CD14-positive monocyte (primary cell): ENCODE measurements at regions not wholly inside any gene's neighbourhood (a gene's known extent, or its start where the extent isn't known, plus 50 kb on each side); places are given as distances from the start of the nearest gene placed in this dataset.

ENCODE experiments used
- DNase-seq, 3 donors: peaks; one replicate each; pipeline ENCODE4 v3.0.0-alpha.2; 2011 to 2022
- H2AFZ ChIP-seq: 2 replicates; pipeline ENCODE4 v1.6.0; 2012; ENCODE audit warnings: mild to moderate bottlenecking, low read depth, low read length, inconsistent platforms; ENCODE audit not compliant: insufficient read depth, poor library complexity, severe bottlenecking
- H3K27ac ChIP-seq, 2 donors: 1 replicate in 1 of 2; 2 replicates in 1 of 2; pipeline ENCODE4 v1.5.1; 2012 to 2013; ENCODE audit warnings: low read length in 2 of 2, control low read depth in 1 of 2, inconsistent platforms in 1 of 2, low read depth in 1 of 2, mild to moderate bottlenecking in 1 of 2
- H3K27me3 ChIP-seq, 2 donors: one replicate each; pipeline versions ENCODE4 v1.6.0 to v1.6.1; 2011 to 2013; ENCODE audit warnings: low read length in 2 of 2; ENCODE audit not compliant: control insufficient read depth in 2 of 2, insufficient read depth in 2 of 2
- H3K36me3 ChIP-seq, 2 donors: replicated peaks in 1 of 2; 1 replicate in 1 of 2; 2 replicates in 1 of 2; pipeline versions ENCODE4 v1.5.1 to v1.6.1; 2012 to 2013; ENCODE audit warnings: low read length in 2 of 2, control low read depth in 1 of 2, inconsistent platforms in 1 of 2, mild to moderate bottlenecking in 1 of 2; ENCODE audit not compliant: insufficient read depth in 2 of 2, control insufficient read depth in 1 of 2
- H3K4me1 ChIP-seq, 2 donors: 1 replicate in 1 of 2; 2 replicates in 1 of 2; pipeline versions ENCODE4 v1.5.1 to v1.6.1; 2012 to 2013; ENCODE audit warnings: low read length in 2 of 2, control low read depth in 1 of 2, inconsistent platforms in 1 of 2, mild to moderate bottlenecking in 1 of 2, moderate library complexity in 1 of 2; ENCODE audit not compliant: insufficient read depth in 2 of 2, control insufficient read depth in 1 of 2
- H3K4me2 ChIP-seq: replicated peaks from 2 replicates; pipeline ENCODE3; 2012; ENCODE audit warnings: low read length, moderate library complexity, mild to moderate bottlenecking; ENCODE audit not compliant: poor library complexity, severe bottlenecking; ENCODE audit errors: extremely low read depth
- H3K4me3 ChIP-seq, 3 experiments: fragments of 200-600 bp in 1 of 3; sonication (generic) in 1 of 3; replicated peaks in 1 of 3; 1 replicate in 2 of 3; 2 replicates in 1 of 3; pipeline ENCODE4 v1.5.1; 2011 to 2013; ENCODE audit warnings: low read length in 3 of 3, mild to moderate bottlenecking in 3 of 3, control low read depth in 2 of 3, low read depth in 2 of 3, inconsistent platforms in 1 of 3, moderate library complexity in 1 of 3
- H3K79me2 ChIP-seq: 2 replicates; pipeline ENCODE4 v1.6.0; 2012; ENCODE audit warnings: mild to moderate bottlenecking, control low read depth, inconsistent platforms, low read length, moderate library complexity; ENCODE audit not compliant: insufficient read depth
- H3K9ac ChIP-seq: 2 replicates; pipeline ENCODE4 v1.6.0; 2017; ENCODE audit warnings: low read length, mild to moderate bottlenecking; ENCODE audit not compliant: insufficient read depth, poor library complexity, severe bottlenecking
- H3K9me3 ChIP-seq, 2 donors: replicated peaks in 1 of 2; 1 replicate in 1 of 2; 2 replicates in 1 of 2; pipeline versions ENCODE4 v1.5.1 to v1.6.1; 2012 to 2013; ENCODE audit warnings: low read length in 2 of 2, control low read depth in 1 of 2; ENCODE audit not compliant: control insufficient read depth in 1 of 2, insufficient read depth in 1 of 2
- H4K20me1 ChIP-seq: 2 replicates; pipeline ENCODE4 v1.6.0; 2012; ENCODE audit warnings: mild to moderate bottlenecking, low read length, control low read depth, moderate library complexity; ENCODE audit not compliant: insufficient read depth
- H3K27ac Mint-ChIP-seq, 7 donors: one replicate each; pipeline ENCODE4 v1.8.0; 2020; ENCODE audit warnings: mild to moderate bottlenecking in 7 of 7, mixed read lengths in 7 of 7, moderate library complexity in 6 of 7, inconsistent platforms in 2 of 7
- H3K27me3 Mint-ChIP-seq, 3 donors: one replicate each; pipeline ENCODE4 v1.8.0; 2021 to 2022; ENCODE audit warnings: low read depth in 3 of 3, mild to moderate bottlenecking in 3 of 3, mixed read lengths in 3 of 3, moderate library complexity in 3 of 3, inconsistent platforms in 1 of 3
- H3K36me3 Mint-ChIP-seq, 2 donors: one replicate each; pipeline ENCODE4 v1.8.0; 2020; ENCODE audit warnings: mixed read lengths in 2 of 2, inconsistent platforms in 1 of 2, mild to moderate bottlenecking in 1 of 2
- H3K4me1 Mint-ChIP-seq: one replicate; pipeline ENCODE4 v1.8.0; 2020; ENCODE audit warnings: mild to moderate bottlenecking, mixed read lengths
- H3K4me3 Mint-ChIP-seq, 2 donors: one replicate each; pipeline ENCODE4 v1.8.0; 2020; ENCODE audit warnings: mild to moderate bottlenecking in 2 of 2, mixed read lengths in 2 of 2, moderate library complexity in 1 of 2
- H3K9me3 Mint-ChIP-seq, 7 donors: one replicate each; pipeline ENCODE4 v1.8.0; 2020 to 2022; ENCODE audit warnings: mixed read lengths in 7 of 7, mild to moderate bottlenecking in 6 of 7, moderate library complexity in 6 of 7, inconsistent platforms in 2 of 7
- CTCF ChIP-seq: fragments of 200-600 bp; IDR thresholded peaks from one replicate; pipeline ENCODE4 v1.8.0; 2022; ENCODE audit warnings: antibody characterized with exemption, mild to moderate bottlenecking
- WGBS: methylation state at CpG from one replicate; pipeline ENCODE4 v1.1.5; 2013; ENCODE audit warnings: missing lambda C conversion rate; ENCODE audit not compliant: insufficient coverage; 5-methylcytosine and 5-hydroxymethylcytosine counted together
- intact Hi-C, 2 donors: fragments of 100-400 bp; cut with micrococcal nuclease; formaldehyde crosslinking; loops; one replicate each; pipeline versions ENCODE4 v1.15.0 to v1.15.1; 2023

DNA sequence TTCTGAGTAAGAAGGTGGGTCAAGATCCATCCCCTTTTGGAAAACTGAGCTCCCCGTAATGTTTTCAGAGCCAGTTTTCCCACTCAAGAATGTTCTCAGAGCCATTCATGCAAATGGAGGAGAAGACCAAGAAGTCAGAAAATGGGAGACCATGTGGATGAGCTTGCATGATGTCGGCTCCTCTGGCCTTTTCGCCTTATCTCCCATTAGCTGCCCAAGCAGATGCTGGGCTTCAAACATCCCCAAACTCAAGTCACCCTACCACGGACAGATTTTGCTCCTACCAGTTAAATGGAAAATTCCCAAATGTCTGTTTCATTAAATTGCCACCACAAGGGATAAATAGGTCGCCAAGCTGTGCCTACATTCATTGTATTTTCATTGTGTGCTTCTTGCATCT lies 161.4 kb downstream of the ICE1 start:
- no peak for TF ChIP-seq CTCF
- Mint-ChIP-seq H3K9me3 (peaks cover 0 to 17% (median 4%) of the 10 kb centered on the region in 7 donors), H3K4me3 (no peak overlapping the region), H3K27me3 (peaks cover 0 to 2% (median 2%) of the 10 kb centered on the region in 3 donors), H3K4me1 (no peaks in the 10 kb centered on the region), H3K27ac (no peak overlapping the region), H3K36me3 (no peaks in the 10 kb centered on the region)
- WGBS: 96% methylated on average over 3 of the region's 5 CpGs
- Histone ChIP-seq H3K36me3 (no peaks in the 10 kb centered on the region), H3K4me2 (no peak overlapping the region), H3K4me3 (no peak overlapping the region), H3K27me3 (no peaks in the 10 kb centered on the region), H3K9ac (no peak overlapping the region), H3K27ac (no peak overlapping the region), H3K4me1 (no peaks in the 10 kb centered on the region), H4K20me1 (no peaks in the 10 kb centered on the region), H3K79me2 (no peaks in the 10 kb centered on the region), H3K9me3 (peaks cover 0 to 6% of the 10 kb centered on the region in 2 donors), H2AFZ (no peak overlapping the region)
- no peak for DNase-seq
- intact Hi-C loops: no loop called here

DNA sequence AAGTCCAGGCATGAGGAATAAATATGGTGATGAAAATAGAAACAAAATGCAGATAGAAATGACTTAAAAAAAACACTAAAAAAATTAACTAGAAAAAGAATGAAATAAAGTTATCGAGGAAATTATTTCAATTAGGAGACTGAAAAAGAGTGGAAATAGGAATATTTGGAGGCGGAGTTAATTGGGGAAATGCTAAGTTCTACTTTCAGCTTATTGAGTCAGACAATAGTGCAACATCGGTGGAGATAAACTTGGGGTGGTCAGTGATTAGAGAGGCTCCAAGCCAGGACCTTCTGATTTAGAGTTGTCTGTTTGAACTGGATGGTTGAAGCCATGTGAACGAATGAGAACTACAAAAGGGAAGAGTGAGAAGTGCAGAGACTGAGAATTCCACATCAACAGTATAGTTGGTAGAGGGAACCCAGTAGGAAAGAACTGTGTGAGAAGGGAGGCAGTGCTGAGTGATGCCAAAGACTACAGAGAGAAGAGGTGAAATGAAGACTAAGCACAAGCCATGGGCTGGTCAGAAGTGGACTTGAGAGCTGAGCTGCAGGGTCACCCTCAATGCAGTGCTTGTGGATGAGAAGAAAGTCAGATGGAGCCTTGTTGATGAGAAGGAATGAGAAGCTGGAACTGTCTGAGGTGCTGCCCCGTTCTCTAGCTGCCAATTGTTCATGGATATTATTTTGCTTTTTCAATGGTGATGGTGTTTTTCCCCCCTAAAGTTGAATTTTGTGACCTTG lies 160.7 kb downstream of the ICE1 start:
- 90% methylated on average over 2 of the region's 5 CpGs for WGBS
- no peak for TF ChIP-seq CTCF

More for the DNA sequence above, 160.7 kb downstream of the ICE1 start:
- Histone ChIP-seq H4K20me1 (no peaks in the 10 kb centered on the region), H3K36me3 (no peaks in the 10 kb centered on the region), H3K4me1 (no peaks in the 10 kb centered on the region), H3K9me3 (peaks cover 0 to 6% of the 10 kb centered on the region in 2 donors), H3K4me2 (no peak overlapping the region), H3K27ac (no peak overlapping the region), H2AFZ (no peak overlapping the region), H3K4me3 (no peak overlapping the region), H3K79me2 (no peaks in the 10 kb centered on the region), H3K27me3 (no peaks in the 10 kb centered on the region), H3K9ac (no peak overlapping the region)
- Mint-ChIP-seq H3K27me3 (peaks cover 0 to 2% (median 2%) of the 10 kb centered on the region in 3 donors), H3K4me1 (no peaks in the 10 kb centered on the region), H3K27ac (no peak overlapping the region), H3K36me3 (no peaks in the 10 kb centered on the region), H3K4me3 (no peak overlapping the region), H3K9me3 (peaks cover 0 to 17% (median 4%) of the 10 kb centered on the region in 7 donors)
- no peak for DNase-seq
- intact Hi-C loops: no loop called here
